ENCODE measurements at regions not wholly inside any gene's neighbourhood (a gene's known extent, or its start where the extent isn't known, plus 50 kb on each side); places are given as distances from the start of the nearest gene placed in this dataset.

DNA sequence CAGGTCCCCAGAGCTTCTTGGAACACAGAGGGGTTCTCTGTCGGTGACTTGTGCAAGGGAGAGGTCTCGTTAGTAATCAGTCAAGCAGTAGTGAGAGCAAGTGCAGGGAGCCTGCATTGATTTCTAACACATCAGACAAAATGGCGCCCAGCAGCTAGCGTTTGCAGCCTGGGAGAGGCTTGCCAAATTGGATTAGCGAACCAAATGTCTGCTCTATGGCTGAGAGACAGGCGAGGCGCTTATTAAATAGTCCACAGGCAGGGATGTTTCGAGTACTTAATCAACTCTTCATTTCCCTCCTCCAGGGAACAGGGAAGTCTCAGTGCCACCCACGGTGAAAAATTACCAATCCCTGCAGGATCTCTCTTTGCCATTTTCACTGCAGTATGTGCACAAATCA, 131.4 kb upstream of the SHB start:
- Histone ChIP-seq H3K23ac (ENCODE audit: insufficient read length) (no peak overlapping the region), H4K8ac (ENCODE audit: extremely low read depth, insufficient read depth, low read length) (no peak overlapping the region), H3K9ac (replicated peaks in 1 of 4; ENCODE audit: extremely low read depth in 1 of 4, low read depth in 3 of 4, low read length in 3 of 4) (no peak overlapping the region), H3K4ac (replicated peaks; ENCODE audit: insufficient read length, low read depth, low read length) (no peak overlapping the region), H3K4me1 (replicated peaks in 1 of 4; ENCODE audit: control insufficient read depth in 3 of 4, insufficient read depth in 4 of 4, low read length in 3 of 4) (peaks cover 0 to 8% (median under 1%) of the 10 kb centered on the region in 4 experiments; a peak in 4 of 7 replicates), H3K18ac (ENCODE audit: extremely low read depth, low read length) (no peak overlapping the region), H4K5ac (ENCODE audit: insufficient read length, low read depth, low read length) (no peak overlapping the region), H2AK5ac (ENCODE audit: low read depth, low read length) (no peak overlapping the region), H3K14ac (ENCODE audit: insufficient read length) (no peak overlapping the region), H3K4me2 (ENCODE audit: insufficient read depth in 1 of 2, low read depth in 2 of 2, low read length in 2 of 2) (no peak overlapping the region), H3K4me3 (ENCODE audit: extremely low read depth in 1 of 4, insufficient read depth in 2 of 4, low read depth in 3 of 4, low read length in 4 of 4) (no peak overlapping the region), H3K79me2 (ENCODE audit: control insufficient read depth in 1 of 2, insufficient read depth in 2 of 2, low read length in 2 of 2) (no peaks in the 10 kb centered on the region), H3K56ac (replicated peaks; ENCODE audit: insufficient read length, low read depth, low read length) (no peak overlapping the region), H4K20me1 (replicated peaks in 1 of 2; ENCODE audit: control insufficient read depth in 1 of 2, insufficient read depth in 2 of 2, low read length in 2 of 2) (no peaks in the 10 kb centered on the region), H2BK20ac (ENCODE audit: low read length) (no peak overlapping the region), H2AFZ (ENCODE audit: low read length) (0 out of 2 replicates have a peak overlapping the region, but pooled peaks have one; percentile 49), H2BK15ac (ENCODE audit: low read length) (no peak overlapping the region), H3K36me3 (ENCODE audit: control insufficient read depth in 2 of 4, insufficient read depth in 4 of 4, low read length in 3 of 4) (no peaks in the 10 kb centered on the region), H3K79me1 (ENCODE audit: low read depth, low read length) (no peaks in the 10 kb centered on the region), H3K9me3 (ENCODE audit: insufficient read depth in 2 of 2, low read depth in 1 of 2, low read length in 1 of 2) (no peaks in the 10 kb centered on the region), H2BK120ac (replicated peaks; ENCODE audit: low read depth, low read length) (no peak overlapping the region), H3K27me3 (replicated peaks in 1 of 4; ENCODE audit: control insufficient read depth in 3 of 4, extremely low read depth in 1 of 4, insufficient read depth in 3 of 4, low read length in 3 of 4) (peaks cover 0 to 10% (median 4%) of the 10 kb centered on the region in 4 experiments; a peak in 4 of 7 replicates), H4K91ac (replicated peaks; ENCODE audit: insufficient read length, low read length) (no peak overlapping the region), H3K27ac (ENCODE audit: low read depth, low read length) (no peak overlapping the region), H3K23me2 (ENCODE audit: low read depth, low read length) (no peaks in the 10 kb centered on the region), H2BK5ac (ENCODE audit: low read depth, low read length) (no peak overlapping the region), H2BK12ac (ENCODE audit: low read depth, low read length) (no peak overlapping the region)
- POLR2A ChIA-PET (ENCODE audit: partially characterized antibody), result no interaction called here
- no peak for DNase-seq (ENCODE audit: low read depth in 1 of 2, low spot score in 2 of 2)
- CTCF ChIA-PET (ENCODE audit: partially characterized antibody), result interaction anchor here (0.6 kb wide), 1 partner anchor 20 kb away, joined by 3 read pairs; no protein-coding TSS in a partner anchor
- TF ChIP-seq KDM5A (IDR thresholded peaks at IDR 0.05; ENCODE audit: low read length) (no peak), YY1 (IDR thresholded peaks at IDR 0.05; ENCODE audit: low read depth, low read length) (0 out of 2 replicates have a peak, but pooled peaks have one; percentile 43)
- FAIRE-seq, result no peak
- WGBS, 2 experiments (ENCODE audit: extremely low coverage in 1 of 2, insufficient coverage in 1 of 2, insufficient read length in 1 of 2, insufficient replicate concordance in 2 of 2, low coverage in 1 of 2, low lambda C conversion rate in 2 of 2, missing lambda C conversion rate in 1 of 2), result 81% methylated on average over 9 of the region's 9 CpGs; no CpG with 5 or more reads in 1 of the 2 experiments

All from H1 (cell line).